Astrocyte (in vitro differentiated cells and primary cell): ENCODE measurements at regions not wholly inside any gene's neighbourhood (a gene's known extent, or its start where the extent isn't known, plus 50 kb on each side); places are given as distances from the start of the nearest gene placed in this dataset.

Experiments used
- CTCF ChIP-seq: IDR thresholded peaks from 2 replicates; pipeline ENCODE4 v1.5.1; 2011; ENCODE audit warnings: low read depth, mild to moderate bottlenecking, inconsistent platforms, low read length, moderate library complexity; ENCODE audit not compliant: insufficient read depth
- EZH2 ChIP-seq: IDR thresholded peaks from 2 replicates; pipeline ENCODE4 v1.6.1; 2012; ENCODE audit warnings: mild to moderate bottlenecking, low read length, inconsistent platforms; ENCODE audit not compliant: insufficient read depth

- TF ChIP-seq CTCF: no peak
- no peak for TF ChIP-seq EZH2
These were observed 110.4 kb downstream of the MICALL2 start for GRCh38 chr7:1348823-1349335.
